Vagina (tissue), 2 donors: ENCODE measurements at regions not wholly inside any gene's neighbourhood (a gene's known extent, or its start where the extent isn't known, plus 50 kb on each side); places are given as distances from the start of the nearest gene placed in this dataset.

Experiments
- DNase-seq, 2 donors: peaks; one replicate each; pipeline ENCODE4 v3.0.0-alpha.2; 2017; ENCODE audit errors: extremely low spot score in 2 of 2
- H3K27ac ChIP-seq: fragments of 200-600 bp; sonication (generic); one replicate; pipeline ENCODE4 v1.5.1; 2019
- H3K27me3 ChIP-seq: fragments of 200-600 bp; sonication (generic); one replicate; pipeline ENCODE4 v1.5.1; 2019
- H3K36me3 ChIP-seq, 2 donors: fragments of 200-600 bp; sonication (generic); one replicate each; pipeline ENCODE4 v1.5.1; 2017 to 2019
- H3K4me1 ChIP-seq: fragments of 200-600 bp; sonication (generic); one replicate; pipeline ENCODE4 v1.5.1; 2019
- H3K4me3 ChIP-seq, 2 donors: fragments of 200-600 bp; sonication (generic); 1 replicate in 1 of 2; 2 replicates in 1 of 2; pipeline ENCODE4 v1.5.1; 2016 to 2019
- H3K9me3 ChIP-seq: fragments of 200-600 bp; sonication (generic); one replicate; pipeline ENCODE4 v1.5.1; 2019
- CTCF ChIP-seq, 3 experiments: fragments of 450-650 bp in 2 of 3; fragments of 200-600 bp in 1 of 3; sonication (generic) in 1 of 3; IDR thresholded peaks; one replicate each; pipeline ENCODE4 v1.5.1; 2017 to 2019; ENCODE audit warnings: antibody characterized with exemption in 3 of 3, mild to moderate bottlenecking in 2 of 3, moderate library complexity in 2 of 3
- POLR2A ChIP-seq, 2 donors: fragments of 450-650 bp; IDR thresholded peaks; one replicate each; pipeline ENCODE4 v1.6.1; 2017; ENCODE audit warnings: antibody characterized with exemption in 2 of 2, mild to moderate bottlenecking in 2 of 2, moderate library complexity in 2 of 2
- POLR2AphosphoS5 ChIP-seq, 2 donors: sonication (generic); formaldehyde crosslinking; IDR thresholded peaks; one replicate each; pipeline ENCODE4 v1.9.0; 2017; ENCODE audit warnings: antibody characterized with exemption in 2 of 2, mild to moderate bottlenecking in 2 of 2, low read depth in 1 of 2; ENCODE audit not compliant: insufficient read depth in 1 of 2
- intact Hi-C: fragments of 100-400 bp; cut with DNase I; formaldehyde crosslinking; loops from one replicate; pipeline ENCODE4 v1.15.1; 2023

DNA sequence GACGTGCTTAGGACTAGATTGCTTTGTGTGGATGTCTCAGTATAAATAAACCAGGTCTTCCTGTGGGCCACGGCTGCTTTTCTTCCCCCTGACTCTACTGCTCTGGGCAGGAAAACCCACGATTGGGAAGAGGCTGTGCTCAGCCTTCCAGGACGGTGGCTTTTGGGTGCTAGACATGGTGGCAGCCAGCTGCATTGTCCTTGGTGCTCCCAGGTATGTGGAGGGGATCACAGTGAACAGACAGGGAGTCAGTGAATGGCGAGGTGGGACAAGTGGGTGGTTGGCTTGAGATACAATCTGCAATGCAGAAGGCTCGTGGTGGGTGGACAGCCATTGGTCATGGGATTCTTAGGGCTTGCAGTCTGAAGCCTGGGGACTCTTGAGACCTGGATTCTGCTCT lies 366.3 kb downstream of the AACS start:
- H3K4me1 ChIP-seq, result no peaks in the 10 kb centered on the region
- TF ChIP-seq POLR2AphosphoS5 (IDR thresholded peaks at IDR 0.05; ENCODE audit: insufficient read depth in 1 of 2, low read depth in 1 of 2) (no peak), POLR2A (IDR thresholded peaks at IDR 0.05) (no peak), CTCF (IDR thresholded peaks at IDR 0.05) (no peak)
- H3K9me3 ChIP-seq, result no peaks in the 10 kb centered on the region
- no peaks in the 10 kb centered on the region for H3K27me3 ChIP-seq
- no peak overlapping the region for H3K4me3 ChIP-seq
- no peak overlapping the region for H3K27ac ChIP-seq
- DNase-seq, result no peak
- intact Hi-C loops, result no loop called here
- H3K36me3 ChIP-seq, result no peaks in the 10 kb centered on the region

- no peak overlapping the region for H3K27ac ChIP-seq
- H3K4me3 ChIP-seq, result no peak overlapping the region
- no peaks in the 10 kb centered on the region for H3K4me1 ChIP-seq
- no peak for DNase-seq
- H3K9me3 ChIP-seq, result no peaks in the 10 kb centered on the region
- H3K36me3 ChIP-seq, result no peaks in the 10 kb centered on the region
- intact Hi-C loops, result no loop called here
- no peaks in the 10 kb centered on the region for H3K27me3 ChIP-seq
- TF ChIP-seq POLR2A (IDR thresholded peaks at IDR 0.05) (no peak), CTCF (IDR thresholded peaks at IDR 0.05) (no peak), POLR2AphosphoS5 (IDR thresholded peaks at IDR 0.05; ENCODE audit: insufficient read depth in 1 of 2, low read depth in 1 of 2) (no peak)
Measured at GRCh38 chr12:125434131-125434530, 368.9 kb downstream of the AACS start.

DNA sequence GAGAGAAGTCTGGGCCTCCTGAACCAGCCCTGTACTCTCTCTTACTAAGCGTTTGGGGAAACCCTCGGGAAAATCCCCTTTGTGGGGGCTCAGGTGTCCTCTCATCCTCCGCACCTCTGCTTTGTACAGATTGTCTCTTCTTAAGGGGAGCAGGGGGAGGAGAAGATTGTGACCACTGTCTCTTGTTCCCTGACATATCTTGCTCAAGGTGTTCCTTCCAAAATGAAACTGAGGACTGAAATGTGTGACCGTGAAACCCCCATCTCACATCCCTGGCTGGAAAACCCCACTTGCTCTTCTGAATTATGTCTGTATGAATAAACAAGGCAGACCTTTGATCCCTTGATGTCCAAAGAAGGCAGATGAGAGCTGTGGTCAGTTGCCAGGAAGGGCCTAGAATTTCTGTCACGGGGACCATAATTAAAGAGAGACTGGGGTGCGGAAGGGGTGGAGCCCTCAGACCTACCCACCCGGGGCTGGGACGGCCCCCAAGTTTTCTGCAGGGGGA lies 369.8 kb downstream of the AACS start:
- Histone ChIP-seq H3K27ac (no peak overlapping the region), H3K27me3 (no peaks in the 10 kb centered on the region), H3K4me1 (no peaks in the 10 kb centered on the region), H3K36me3 (no peaks in the 10 kb centered on the region), H3K4me3 (no peak overlapping the region), H3K9me3 (no peaks in the 10 kb centered on the region)
- no peak for DNase-seq
- intact Hi-C loops, result no loop called here
- TF ChIP-seq POLR2AphosphoS5 (IDR thresholded peaks at IDR 0.05; ENCODE audit: insufficient read depth in 1 of 2, low read depth in 1 of 2), result no peak
- no peak for TF ChIP-seq CTCF (IDR thresholded peaks at IDR 0.05)
- no peak for TF ChIP-seq POLR2A (IDR thresholded peaks at IDR 0.05)

DNA sequence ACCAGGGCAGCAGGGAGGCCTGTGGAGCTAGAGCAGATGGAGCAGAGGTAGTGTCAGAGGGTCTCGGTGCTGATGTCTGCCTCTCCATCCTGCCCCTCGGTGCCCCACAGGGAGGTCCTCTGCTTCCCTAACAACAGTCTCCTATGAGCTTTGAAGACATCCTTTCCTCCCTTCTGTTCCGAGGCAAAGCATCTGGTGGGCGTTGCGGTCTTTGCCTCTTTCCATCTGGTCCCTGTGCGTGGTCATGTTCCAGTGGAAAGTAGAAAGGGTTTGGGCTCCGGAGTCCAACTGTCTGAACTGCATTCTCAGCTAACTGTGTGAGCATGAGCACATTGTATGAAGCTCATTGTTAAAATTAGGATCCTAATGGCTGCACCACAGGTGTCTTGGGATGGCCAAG lies 370.6 kb downstream of the AACS start:
- intact Hi-C loops, result no loop called here
- H3K27ac ChIP-seq, result no peak overlapping the region

More for the DNA sequence above, 370.6 kb downstream of the AACS start:
- TF ChIP-seq CTCF (IDR thresholded peaks at IDR 0.05), result no peak
- no peak for TF ChIP-seq POLR2A (IDR thresholded peaks at IDR 0.05)
- TF ChIP-seq POLR2AphosphoS5 (IDR thresholded peaks at IDR 0.05; ENCODE audit: insufficient read depth in 1 of 2, low read depth in 1 of 2), result no peak
- DNase-seq, result no peak
- Histone ChIP-seq H3K27me3 (no peaks in the 10 kb centered on the region), H3K4me1 (no peaks in the 10 kb centered on the region), H3K4me3 (no peak overlapping the region), H3K9me3 (no peaks in the 10 kb centered on the region), H3K36me3 (no peaks in the 10 kb centered on the region)
